PFSK-1 (cell line): ENCODE measurements at regions not wholly inside any gene's neighbourhood (a gene's known extent, or its start where the extent isn't known, plus 50 kb on each side); places are given as distances from the start of the nearest gene placed in this dataset.

ENCODE experiments used
- FOXP2 ChIP-seq: optimal IDR thresholded peaks from 2 replicates; pipeline ENCODE3; 2011; ENCODE audit warnings: borderline replicate concordance, control low read depth, inconsistent platforms; ENCODE audit not compliant: insufficient read depth; ENCODE audit errors: extremely low read length, extremely low read depth
- POLR2AphosphoS5 ChIP-seq: IDR thresholded peaks from 2 replicates; pipeline ENCODE4 v1.6.1; 2012; ENCODE audit warnings: low read depth, mild to moderate bottlenecking, control low read depth, low read length, moderate library complexity
- REST ChIP-seq, 2 experiments: IDR thresholded peaks; 2 replicates each; pipeline versions ENCODE4 v1.6.1 to v1.8.0; 2011 to 2012; ENCODE audit warnings: low read depth in 2 of 2, low read length in 2 of 2, control low read depth in 1 of 2, inconsistent platforms in 1 of 2, mild to moderate bottlenecking in 1 of 2, moderate library complexity in 1 of 2; ENCODE audit not compliant: insufficient read depth in 1 of 2
- SIN3A ChIP-seq: IDR thresholded peaks from 2 replicates; pipeline ENCODE4 v1.6.1; 2012; ENCODE audit warnings: mild to moderate bottlenecking, low read length, moderate library complexity, borderline replicate concordance; ENCODE audit not compliant: insufficient read depth
- TAF1 ChIP-seq: IDR thresholded peaks from 2 replicates; pipeline ENCODE4 v1.6.1; 2012; ENCODE audit warnings: low read length, control low read depth, borderline replicate concordance; ENCODE audit not compliant: insufficient read depth

- TF ChIP-seq POLR2AphosphoS5 = no peak
- TF ChIP-seq TAF1 = no peak
- TF ChIP-seq SIN3A = no peak
- TF ChIP-seq REST (IDR thresholded peaks at IDR 0.05; ENCODE audit: insufficient read depth in 1 of 2, low read depth in 2 of 2, low read length in 2 of 2) = no peak
- TF ChIP-seq FOXP2 = no peak
Measured at GRCh38 chr2:2696733-2697455, 365.8 kb upstream of the MYT1L start.

GRCh38 chr2:2696325-2696724 is 365.2 kb upstream of the MYT1L start:
- TF ChIP-seq FOXP2 = no peak
- no peak for TF ChIP-seq REST (IDR thresholded peaks at IDR 0.05; ENCODE audit: insufficient read depth in 1 of 2, low read depth in 2 of 2, low read length in 2 of 2)
- TF ChIP-seq SIN3A = no peak
- TF ChIP-seq POLR2AphosphoS5 = no peak
- no peak for TF ChIP-seq TAF1

GRCh38 chr2:2694746-2695145 is 363.7 kb upstream of the MYT1L start:
- TF ChIP-seq REST (IDR thresholded peaks at IDR 0.05; ENCODE audit: insufficient read depth in 1 of 2, low read depth in 2 of 2, low read length in 2 of 2) (no peak), POLR2AphosphoS5 (no peak), FOXP2 (no peak), SIN3A (no peak), TAF1 (no peak)

GRCh38 chr2:2692599-2693389 is 361.7 kb upstream of the MYT1L start:
- TF ChIP-seq POLR2AphosphoS5 (no peak), FOXP2 (no peak), TAF1 (no peak), REST (IDR thresholded peaks at IDR 0.05; ENCODE audit: insufficient read depth in 1 of 2, low read depth in 2 of 2, low read length in 2 of 2) (no peak), SIN3A (no peak)
